Stimulated activated CD8-positive, alpha-beta memory T cell treated with anti-CD3 and anti-CD28 coated beads, Interleukin-7, amount 100 ng/mL, for 48 hours (primary cell): ENCODE measurements at regions not wholly inside any gene's neighbourhood (a gene's known extent, or its start where the extent isn't known, plus 50 kb on each side); places are given as distances from the start of the nearest gene placed in this dataset.
A peak's percentile ranks its signal among the peaks of the same experiment; 100 is the strongest.
"Not testable (repeated sequence)": the region's sequence is repeated elsewhere in the genome, so short reads cannot be mapped to it uniquely, and the experiment has no call there.

ENCODE experiments used
- DNase-seq, 2 donors: peaks; one replicate each; pipeline ENCODE4 v3.0.0-alpha.2; 2020; ENCODE audit warnings: low read depth in 1 of 2; ENCODE audit errors: extremely low read depth in 1 of 2

- no peak for DNase-seq
Measured at GRCh38 chr16:29154088-29154487, 169.2 kb downstream of the LAT start.

DNA sequence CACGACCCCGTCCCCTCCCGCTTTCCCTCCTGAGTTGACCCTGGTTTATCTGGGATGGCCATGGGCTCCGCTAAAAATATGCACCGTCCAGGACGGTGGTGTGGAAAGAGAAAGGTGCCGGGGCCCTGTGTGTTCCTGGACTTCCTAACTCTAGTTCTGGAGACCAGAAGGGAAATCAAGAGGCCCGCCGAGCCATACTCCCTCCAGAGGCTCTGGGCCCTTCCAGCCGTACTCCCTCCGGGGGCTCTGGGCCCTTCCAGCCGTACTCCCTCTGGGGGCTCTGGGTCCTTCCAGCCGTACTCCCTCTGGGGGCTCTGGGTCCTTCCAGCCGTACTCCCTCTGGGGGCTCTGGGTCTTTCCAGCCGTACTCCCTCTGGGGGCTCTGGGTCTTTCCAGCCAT lies 168.5 kb downstream of the LAT start:
- DNase-seq = not testable (repeated sequence)

DNA sequence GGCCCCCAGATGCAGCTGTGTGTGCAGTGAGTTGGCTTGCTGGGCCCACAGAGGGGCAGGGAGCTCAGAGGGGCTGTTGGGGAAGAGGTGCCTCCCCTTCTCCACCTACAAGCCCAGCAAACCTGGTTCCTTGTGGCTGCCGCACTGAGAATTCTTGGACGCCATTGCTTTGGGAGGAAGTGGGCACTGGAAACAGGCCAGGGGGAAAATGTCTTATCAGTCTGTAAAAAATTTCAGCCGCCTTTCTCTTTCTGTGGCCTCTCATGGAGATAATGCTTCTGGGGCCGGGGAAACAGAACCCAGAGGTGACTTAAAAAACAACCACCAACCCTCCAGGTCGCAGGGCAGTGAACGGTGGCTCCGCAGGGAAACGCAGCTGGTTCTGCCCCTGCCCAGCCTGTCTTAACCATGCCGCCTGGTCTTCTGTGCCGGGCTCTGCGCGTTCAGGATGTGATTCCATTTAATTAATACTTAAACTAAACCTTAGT lies 167.7 kb downstream of the LAT start:
- not testable (repeated sequence) for DNase-seq

- DNase-seq = no peak
Measured at GRCh38 chr16:29151317-29151716, 166.5 kb downstream of the LAT start.

GRCh38 chr16:29149912-29150311 lies 165.1 kb downstream of the LAT start:
- not testable (repeated sequence) for DNase-seq

GRCh38 chr16:29148867-29149272 lies 164.0 kb downstream of the LAT start:
- DNase-seq = peak; percentile 40 to 42

GRCh38 chr16:29148131-29148691 lies 163.4 kb downstream of the LAT start:
- no peak for DNase-seq

DNA sequence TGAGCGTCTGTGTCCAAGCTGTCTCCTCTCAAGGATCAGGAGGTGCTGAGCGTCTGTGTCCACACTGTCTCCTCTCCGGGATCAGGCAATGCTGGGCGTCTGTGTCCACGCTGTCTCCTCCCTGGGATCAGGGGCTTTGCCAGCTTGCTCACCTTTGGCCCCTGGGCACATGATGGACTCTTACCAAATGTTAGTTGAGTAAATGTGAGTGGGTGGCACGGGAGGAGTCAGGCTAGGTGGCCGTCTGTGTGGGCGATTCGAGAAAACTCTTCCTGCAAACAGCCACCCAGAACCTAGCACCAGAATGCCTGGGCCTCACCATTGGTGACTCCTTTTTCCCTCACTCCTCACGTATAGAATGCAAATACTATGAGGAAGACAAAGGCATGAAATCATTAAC lies 162.9 kb downstream of the LAT start:
- DNase-seq = not testable (repeated sequence)

DNA sequence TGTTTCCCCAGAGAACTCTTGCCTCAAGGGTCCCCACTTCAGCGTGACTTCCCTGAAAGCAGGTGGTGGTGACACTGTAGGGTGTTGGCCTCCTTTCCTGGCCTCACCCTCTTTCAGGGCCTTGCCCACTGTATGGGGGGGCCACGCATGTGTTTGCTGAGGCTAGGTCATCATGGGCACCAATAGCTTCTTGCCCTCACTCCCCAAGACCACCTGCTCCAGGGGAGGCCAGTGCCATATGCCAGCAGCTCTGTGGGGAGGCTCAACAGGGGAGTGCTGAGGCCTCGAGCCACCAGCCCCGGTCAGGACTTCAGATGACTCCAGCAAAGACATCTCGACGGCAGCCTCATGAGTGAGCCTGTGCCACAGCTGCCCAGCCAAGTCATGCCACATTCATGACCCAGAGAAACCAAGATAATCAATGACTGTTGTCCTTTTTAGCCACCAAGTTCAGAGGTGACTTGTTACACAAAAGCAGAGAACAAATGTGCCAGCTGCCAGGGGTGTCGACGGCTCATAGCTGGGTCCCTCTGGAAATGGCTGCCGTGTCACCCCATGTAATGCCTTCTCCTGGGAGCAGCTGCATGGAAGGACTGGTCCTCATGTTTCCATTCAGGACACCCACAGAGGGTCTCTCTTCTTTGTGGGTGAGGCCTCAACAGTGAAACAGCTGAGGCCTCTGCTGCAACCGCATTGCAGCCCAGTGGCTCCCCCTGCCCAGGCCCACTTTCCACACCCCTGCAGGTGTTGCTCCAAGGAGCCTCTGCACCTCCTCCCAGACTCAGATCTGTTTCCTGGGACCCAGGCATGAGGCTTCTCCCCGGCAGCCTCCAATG lies 162.2 kb downstream of the LAT start:
- not testable (repeated sequence) for DNase-seq

GRCh38 chr16:29146266-29146665 lies 161.4 kb downstream of the LAT start:
- DNase-seq = no peak

DNA sequence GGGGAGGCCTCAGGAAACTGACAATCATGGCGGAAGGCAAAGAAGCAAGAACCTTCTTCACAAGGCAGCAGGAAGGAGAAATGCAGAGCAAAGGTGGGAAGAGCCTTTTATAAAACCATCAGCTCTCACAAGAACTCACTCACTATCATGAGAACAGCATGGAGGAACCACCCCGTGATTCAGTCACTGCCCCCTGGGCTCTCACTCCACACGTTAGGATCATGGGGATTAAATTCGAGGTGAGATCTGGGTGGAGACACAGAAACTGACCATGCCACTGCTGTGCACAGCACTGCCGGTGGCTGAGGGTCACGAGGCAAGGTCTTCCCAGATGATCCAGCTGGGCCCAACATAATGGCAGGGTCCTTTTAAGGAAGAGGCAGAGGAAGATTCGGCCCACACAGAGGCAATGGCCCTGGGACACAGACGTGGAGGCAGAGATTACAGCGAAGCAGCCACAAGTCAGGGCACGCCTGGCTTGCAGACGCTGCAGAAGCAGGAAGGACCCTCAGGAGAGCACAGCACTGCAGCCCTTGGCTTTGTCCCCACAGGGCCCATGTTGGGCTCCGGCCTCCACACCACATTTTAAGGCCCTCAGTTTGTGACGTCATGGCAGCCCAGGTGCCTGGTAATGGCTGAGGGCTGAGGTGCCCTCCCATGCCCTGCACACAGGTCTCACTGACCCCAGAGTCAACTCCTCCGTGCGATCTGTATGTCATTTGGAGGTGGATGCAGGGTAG lies 160.8 kb downstream of the LAT start:
- DNase-seq = not testable (repeated sequence)

- DNase-seq = not testable (repeated sequence)
Measured at GRCh38 chr16:29145086-29145485, 160.2 kb downstream of the LAT start.

- DNase-seq = not testable (repeated sequence)
Measured at GRCh38 chr16:29144669-29145062, 159.8 kb downstream of the LAT start.

GRCh38 chr16:29143739-29144668 lies 159.2 kb downstream of the LAT start:
- DNase-seq = not testable (repeated sequence)

DNA sequence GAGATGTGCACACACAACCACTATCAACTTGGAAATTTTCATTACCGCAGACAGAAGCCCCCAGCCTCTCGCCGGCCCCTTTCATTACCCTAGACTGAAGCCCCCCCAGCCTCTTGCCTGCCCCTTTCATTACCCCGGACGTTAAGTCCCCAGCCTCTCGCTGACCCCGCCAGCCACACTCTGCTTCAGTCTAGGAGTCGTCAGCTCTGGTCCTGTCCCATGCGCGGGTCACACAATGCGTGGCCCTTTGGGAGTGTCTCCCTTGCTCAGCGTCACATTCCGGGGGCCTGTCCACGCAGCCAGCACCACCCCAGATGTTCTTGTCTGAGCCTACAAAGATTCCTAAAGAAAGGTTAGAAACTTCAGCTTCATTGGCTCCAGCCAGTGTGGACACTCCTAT lies 157.7 kb downstream of the LAT start:
- not testable (repeated sequence) for DNase-seq

DNA sequence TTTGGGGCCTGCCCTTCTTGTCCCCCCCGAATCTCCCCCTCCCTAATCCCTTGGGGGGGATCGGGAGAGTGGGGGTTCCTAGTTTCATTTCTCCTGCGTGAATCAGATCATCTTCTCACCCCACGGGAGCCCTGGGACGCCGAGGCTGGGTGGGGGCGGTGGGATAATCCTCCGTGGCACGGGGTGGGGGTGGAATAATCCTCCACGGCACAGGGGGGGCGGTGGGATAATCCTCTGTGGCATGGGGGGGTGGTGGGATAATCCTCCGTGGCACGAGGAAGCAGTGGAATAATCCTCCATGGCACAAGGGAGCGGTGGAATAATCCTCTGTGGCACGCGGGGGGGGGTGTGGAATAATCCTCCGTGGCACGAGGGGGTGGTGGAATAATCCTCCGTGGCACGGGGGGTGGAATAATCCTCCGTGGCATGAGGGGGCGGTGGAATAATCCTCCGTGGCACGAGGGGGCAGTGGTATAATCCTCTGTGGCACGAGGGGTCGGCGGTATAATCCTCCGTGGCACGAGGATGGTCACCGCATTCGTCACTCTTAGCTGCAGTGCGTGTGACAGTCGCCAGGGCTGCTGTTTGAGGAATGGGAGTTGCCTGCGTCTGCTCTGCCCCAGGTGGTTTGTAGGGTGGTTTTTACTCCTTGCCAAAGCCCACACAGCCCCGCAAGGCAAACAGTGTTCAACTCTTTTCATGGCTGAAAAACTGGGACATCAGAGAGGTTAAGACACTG lies 156.9 kb downstream of the LAT start:
- no peak for DNase-seq

DNA sequence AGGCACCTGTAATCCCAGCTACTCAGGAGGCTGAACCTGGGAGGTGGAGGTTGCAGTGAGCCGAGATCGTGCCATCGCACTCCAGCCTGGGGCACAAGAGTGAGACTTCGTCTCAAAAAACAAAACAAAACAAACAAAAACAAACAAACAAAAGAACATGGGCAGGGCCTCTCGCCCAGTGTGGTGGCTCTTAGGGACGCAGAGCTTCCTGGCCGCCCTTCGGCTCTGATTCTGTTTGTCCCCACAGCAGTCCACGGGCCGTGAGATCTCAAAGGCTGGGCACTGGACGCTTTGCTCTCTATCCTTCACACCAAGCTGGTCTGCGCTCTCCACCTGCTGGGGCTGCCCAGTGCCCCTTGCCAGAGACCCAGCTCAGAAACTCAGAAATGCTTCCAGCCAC lies 156.3 kb downstream of the LAT start:
- DNase-seq = not testable (repeated sequence)

- DNase-seq = not testable (repeated sequence)
Measured at GRCh38 chr16:29139901-29140855, 155.3 kb downstream of the LAT start.
